ENCODE measurements at regions not wholly inside any gene's neighbourhood (a gene's known extent, or its start where the extent isn't known, plus 50 kb on each side); places are given as distances from the start of the nearest gene placed in this dataset.

DNA sequence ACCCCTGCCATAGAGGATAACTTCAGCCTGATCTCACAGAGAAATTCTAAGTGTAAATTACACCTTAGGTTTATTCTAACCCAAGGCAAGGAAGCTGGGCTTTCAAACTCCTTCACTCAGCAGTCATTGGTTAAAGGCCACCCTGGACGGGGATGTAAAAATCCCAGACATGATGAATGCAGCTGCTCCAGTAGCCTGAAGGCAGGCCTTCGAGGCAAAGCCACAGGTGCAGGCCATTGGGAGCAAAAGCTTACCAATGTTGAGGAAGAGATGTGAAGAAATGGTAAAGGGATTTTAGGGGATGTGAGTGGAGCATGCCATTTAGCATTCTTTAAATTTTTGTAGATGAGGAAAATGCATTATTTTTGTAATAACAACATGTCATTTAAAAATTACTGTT, 514.4 kb downstream of the XYLT1 start:
- TF ChIP-seq, protein P1, sequence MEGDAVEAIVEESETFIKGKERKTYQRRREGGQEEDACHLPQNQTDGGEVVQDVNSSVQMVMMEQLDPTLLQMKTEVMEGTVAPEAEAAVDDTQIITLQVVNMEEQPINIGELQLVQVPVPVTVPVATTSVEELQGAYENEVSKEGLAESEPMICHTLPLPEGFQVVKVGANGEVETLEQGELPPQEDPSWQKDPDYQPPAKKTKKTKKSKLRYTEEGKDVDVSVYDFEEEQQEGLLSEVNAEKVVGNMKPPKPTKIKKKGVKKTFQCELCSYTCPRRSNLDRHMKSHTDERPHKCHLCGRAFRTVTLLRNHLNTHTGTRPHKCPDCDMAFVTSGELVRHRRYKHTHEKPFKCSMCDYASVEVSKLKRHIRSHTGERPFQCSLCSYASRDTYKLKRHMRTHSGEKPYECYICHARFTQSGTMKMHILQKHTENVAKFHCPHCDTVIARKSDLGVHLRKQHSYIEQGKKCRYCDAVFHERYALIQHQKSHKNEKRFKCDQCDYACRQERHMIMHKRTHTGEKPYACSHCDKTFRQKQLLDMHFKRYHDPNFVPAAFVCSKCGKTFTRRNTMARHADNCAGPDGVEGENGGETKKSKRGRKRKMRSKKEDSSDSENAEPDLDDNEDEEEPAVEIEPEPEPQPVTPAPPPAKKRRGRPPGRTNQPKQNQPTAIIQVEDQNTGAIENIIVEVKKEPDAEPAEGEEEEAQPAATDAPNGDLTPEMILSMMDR (IDR thresholded peaks at IDR 0.05) = no peak
- TF ChIP-seq POLR2A (IDR thresholded peaks at IDR 0.05) = no peak

Measured in prostate gland (tissue), 2 donors.